GM19328 (cell line): ENCODE measurements at regions not wholly inside any gene's neighbourhood (a gene's known extent, or its start where the extent isn't known, plus 50 kb on each side); places are given as distances from the start of the nearest gene placed in this dataset.
"Not testable (repeated sequence)": the region's sequence is repeated elsewhere in the genome, so short reads cannot be mapped to it uniquely, and the experiment has no call there.

Experiments used
- ATAC-seq: cut with Tn5 transposase; IDR thresholded peaks from one replicate; pipeline ENCODE4 v1.9.1; 2021; ENCODE audit warnings: mild to moderate bottlenecking, moderate library complexity; ENCODE audit not compliant: unreplicated experiment

DNA sequence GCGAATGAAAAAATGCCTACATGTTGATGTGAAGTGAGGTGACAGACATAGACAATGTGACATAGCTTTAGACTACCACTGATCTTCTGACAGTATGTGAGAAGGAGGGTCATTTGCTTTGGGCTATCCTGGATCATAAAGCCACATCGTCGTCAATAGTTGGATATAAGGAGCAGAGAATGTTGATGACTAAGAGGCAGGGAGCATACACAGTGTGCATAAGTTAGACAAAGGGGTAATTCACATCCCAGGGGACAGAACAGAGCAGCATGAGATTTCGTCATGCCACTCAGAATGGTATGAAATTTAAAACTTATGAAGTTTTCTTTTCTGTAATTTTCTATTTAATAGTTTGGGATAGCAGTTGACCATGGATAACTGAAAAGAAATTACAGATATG, 403.2 kb downstream of the DSC3 start:
- ATAC-seq, result no peak

DNA sequence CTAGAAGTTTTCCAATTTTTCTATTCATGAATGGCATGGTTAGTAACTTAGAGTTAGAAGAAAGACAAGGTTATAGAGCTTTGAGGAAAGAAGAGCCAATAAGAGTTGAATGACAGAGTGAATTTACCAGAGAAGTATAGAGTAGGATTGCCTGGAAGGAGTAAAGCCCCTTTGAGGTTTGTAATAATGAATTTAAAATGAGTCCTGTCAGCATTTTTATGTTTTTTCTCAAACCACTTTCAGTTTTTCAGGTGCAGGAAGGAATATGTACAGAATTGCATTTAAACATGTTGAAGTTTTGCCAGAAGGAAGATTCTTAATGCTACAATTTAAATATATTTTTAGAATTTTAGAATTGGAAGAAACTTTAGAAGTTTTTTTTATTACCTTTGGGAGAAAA, 408.3 kb downstream of the DSC3 start:
- ATAC-seq, result no peak

DNA sequence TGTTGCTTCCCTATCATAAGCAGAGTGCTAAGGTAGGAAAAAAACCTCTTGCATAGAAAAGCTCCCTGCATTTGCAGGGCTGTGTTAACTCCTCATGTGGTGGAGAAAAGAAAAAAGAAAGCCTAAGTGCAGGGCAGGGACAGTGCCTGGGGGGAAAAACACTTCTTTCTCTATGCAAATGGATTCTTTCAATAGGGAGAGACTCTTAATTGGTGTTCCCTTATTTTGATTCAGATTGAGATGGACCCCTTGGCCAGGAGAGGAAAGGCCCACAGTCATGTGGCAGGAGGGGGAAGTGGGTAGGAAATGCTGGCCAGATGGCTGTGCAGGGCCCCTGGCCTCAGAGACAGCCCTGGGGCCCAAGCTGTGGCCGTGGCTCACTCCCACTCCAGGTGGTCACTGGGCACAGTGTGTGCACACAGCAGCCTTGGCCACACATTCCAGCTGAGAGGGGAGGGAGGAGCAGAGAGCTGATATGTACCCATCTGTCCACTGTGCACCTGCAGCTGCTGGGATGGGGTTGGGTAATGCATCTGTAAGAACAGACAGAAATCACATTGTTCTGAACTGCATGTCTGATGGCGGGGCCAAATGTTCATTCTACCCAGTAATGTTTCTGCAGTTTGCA, 410.4 kb downstream of the DSC3 start:
- ATAC-seq, result no peak

DNA sequence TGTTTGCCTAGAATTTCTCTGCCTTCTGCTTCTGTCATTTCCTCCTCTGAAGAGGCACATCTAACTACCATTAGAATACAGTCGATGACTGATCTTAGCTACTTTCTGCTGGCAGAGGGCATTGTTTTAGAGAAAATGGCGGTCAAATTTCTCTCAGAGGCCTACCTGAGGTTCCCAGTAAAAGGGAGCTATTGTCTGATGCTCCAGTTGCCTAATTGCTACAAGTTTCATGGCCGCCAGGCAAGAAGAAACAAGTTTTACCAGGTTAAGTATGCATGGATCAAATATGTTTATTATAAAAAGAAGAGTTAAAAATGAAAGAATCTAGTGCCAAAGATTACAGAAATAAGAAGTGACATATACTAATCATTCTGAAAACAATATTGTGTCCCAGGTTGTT, 416.6 kb downstream of the DSC3 start:
- no peak for ATAC-seq

- no peak for ATAC-seq
Observed at GRCh38 chr18:30623401-30624065, 419.0 kb downstream of the DSC3 start.

DNA sequence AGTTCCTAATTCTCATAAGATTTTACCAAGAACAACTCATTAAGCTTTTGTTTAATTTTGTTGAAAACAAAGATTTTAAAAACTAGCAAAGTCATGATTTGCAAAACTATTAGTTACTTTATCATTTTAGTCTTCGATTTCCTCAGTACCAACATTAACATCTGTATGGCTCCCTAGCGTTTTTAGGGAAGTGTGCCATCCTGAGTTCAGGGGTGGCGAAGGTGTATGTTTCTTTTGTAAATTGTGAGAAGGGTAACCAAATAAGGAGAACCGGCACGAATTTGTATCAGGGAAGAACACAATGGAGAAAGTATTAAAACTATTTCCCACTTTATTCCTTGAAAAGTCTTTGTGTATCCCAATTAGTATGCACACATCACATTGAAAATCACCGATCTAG, 419.9 kb downstream of the DSC3 start:
- no peak for ATAC-seq

DNA sequence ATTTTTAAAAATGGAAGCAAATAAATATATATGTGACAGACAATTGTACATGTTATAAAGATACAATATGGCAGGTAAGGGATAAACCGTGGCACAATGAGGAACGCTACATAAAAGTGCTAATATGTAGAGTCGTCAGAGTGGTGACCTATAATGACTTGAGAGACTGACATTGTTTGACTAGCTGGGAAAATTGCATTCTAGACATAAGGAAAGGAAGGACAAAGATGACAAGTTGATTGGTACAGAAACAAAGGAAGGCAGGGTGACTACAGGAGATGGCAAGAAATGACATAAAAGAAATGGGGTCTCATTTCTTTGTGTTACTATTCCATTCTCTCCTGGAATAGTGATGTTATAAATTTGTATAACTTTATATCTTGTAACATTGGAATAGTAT, 420.4 kb downstream of the DSC3 start:
- ATAC-seq, result no peak

- no peak for ATAC-seq
Observed at GRCh38 chr18:30618567-30618966, 424.0 kb downstream of the DSC3 start.

GRCh38 chr18:30616414-30616813, 426.1 kb downstream of the DSC3 start:
- no peak for ATAC-seq

DNA sequence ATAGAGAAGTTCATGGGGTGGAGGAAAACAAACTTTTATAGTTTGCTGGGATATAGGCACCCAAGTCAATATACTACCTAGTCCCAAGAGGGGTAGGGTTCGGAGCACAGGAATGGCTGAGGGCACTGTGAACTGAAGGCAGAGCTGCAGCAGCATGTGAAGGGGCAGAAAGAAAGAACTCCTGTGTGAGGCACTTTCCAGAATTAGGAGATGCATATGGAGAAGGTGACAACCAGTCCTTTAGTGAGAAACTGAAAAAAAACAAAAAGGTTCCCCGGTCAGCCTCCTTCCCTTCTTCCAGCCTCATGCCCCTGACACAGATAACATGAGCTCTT, 429.1 kb downstream of the DSC3 start:
- no peak for ATAC-seq

DNA sequence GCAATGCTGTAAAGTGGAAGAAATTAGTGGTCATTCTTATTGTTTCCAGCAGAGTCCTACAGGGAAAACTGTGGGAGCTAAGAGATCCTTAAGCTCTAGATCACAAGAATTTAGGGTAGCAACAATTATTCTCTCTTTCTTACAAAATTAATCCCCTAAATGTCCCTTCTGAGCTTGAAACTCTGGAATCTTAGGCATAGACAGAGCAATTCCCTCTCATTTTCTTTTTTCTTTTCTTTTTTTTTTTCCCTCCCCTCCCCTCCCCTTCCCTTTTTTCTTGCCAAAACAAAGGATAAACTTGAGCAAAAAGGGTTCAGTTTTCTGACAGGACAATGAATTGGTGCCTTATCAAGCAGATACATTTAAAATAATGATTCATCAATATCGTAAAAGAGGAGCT, 441.0 kb downstream of the DSC3 start:
- no peak for ATAC-seq

- no peak for ATAC-seq
Observed at GRCh38 chr18:30597202-30597601, 445.3 kb downstream of the DSC3 start.

DNA sequence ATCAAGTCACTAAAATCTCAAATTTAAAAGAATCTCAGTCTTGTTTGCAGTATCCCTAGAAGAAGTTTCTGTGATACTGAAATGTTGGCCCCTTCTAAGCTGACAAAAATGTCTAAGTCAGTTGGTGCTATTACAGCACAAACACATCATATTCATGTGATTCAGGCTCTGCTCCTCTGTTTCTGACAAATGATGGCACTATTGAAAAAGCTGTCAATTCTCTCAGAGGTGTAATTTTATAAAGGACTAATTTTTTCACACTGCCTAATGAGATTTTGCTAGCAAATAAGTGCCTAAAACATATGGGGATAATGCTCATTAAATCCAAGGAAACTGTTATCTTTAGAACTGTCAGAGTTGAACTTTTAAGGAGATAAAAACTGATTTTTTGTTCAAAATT, 445.9 kb downstream of the DSC3 start:
- ATAC-seq, result no peak

GRCh38 chr18:30595942-30596341, 446.6 kb downstream of the DSC3 start:
- ATAC-seq, result no peak

DNA sequence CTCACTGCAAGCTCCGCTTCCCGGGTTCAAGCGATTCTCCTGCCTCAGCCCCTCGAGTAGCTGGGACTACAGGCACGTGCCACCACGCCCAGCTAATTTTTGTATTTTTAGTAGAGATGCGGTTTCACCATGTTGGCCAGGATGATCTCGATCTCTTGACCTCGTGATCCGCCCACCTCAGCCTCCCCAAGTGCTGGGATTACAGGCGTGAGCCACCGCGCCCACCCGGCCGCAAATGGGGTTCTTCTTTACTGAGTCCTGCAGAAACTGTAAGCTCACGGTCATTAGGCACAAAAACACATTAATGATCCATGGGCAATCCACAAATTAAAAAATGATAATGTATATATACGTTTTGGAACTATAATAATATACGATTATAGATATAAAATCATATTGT, 447.6 kb downstream of the DSC3 start:
- ATAC-seq, result not testable (repeated sequence)

- ATAC-seq, result no peak
Observed at GRCh38 chr18:30591462-30591861, 451.1 kb downstream of the DSC3 start.

- no peak for ATAC-seq
Observed at GRCh38 chr18:30588673-30589164, 453.8 kb downstream of the DSC3 start.

GRCh38 chr18:30583768-30584167, 458.8 kb downstream of the DSC3 start:
- ATAC-seq, result no peak

- ATAC-seq, result no peak
Observed at GRCh38 chr18:30582078-30582477, 460.5 kb downstream of the DSC3 start.

DNA sequence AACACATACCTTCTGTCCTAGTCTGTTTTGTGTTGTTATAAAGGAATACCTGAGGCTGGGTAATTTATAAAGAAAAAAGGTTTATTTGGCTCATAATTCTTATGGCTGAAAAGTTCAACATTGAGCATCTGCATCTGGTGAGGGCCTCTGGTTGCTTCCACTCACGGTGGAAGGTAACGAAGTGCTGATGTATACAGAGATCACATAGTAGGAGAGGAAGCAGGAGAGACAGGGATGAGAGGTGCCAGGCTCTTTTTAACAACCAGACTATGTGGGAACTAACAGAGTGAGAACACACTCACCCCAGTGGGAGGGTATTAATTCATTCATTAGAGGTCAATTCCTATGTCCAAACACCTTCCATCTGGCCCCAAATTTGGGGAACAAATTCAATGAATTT, 463.8 kb downstream of the DSC3 start:
- no peak for ATAC-seq

- no peak for ATAC-seq
Observed at GRCh38 chr18:30572214-30572613, 470.3 kb downstream of the DSC3 start.

- ATAC-seq, result no peak
Observed at GRCh38 chr18:30568333-30568732, 474.2 kb downstream of the DSC3 start.

- ATAC-seq, result no peak
Observed at GRCh38 chr18:30566877-30567276, 475.7 kb downstream of the DSC3 start.
